ENCODE measurements at regions not wholly inside any gene's neighbourhood (a gene's known extent, or its start where the extent isn't known, plus 50 kb on each side); places are given as distances from the start of the nearest gene placed in this dataset.
"Not testable (repeated sequence)": the region's sequence is repeated elsewhere in the genome, so short reads cannot be mapped to it uniquely, and the experiment has no call there.

DNA sequence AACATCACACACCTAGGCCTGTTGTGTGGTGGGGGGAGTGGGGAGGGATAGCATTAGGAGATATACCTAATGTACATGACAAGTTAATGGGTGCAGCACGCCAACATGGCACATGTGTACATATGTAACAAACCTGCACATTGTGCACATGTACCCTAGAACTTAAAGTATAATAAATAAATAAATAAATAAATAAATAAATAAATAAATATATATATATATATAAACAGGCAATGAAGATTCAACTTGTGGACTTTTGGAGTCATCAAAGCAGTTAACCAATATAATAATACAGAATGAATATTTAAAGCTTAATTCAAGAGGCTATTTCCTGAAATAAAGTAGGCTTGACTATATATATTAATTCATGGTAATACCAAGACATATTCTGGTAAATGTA lies 167.0 kb downstream of the FOXD2 start:
- not testable (repeated sequence) for DNase-seq

DNA sequence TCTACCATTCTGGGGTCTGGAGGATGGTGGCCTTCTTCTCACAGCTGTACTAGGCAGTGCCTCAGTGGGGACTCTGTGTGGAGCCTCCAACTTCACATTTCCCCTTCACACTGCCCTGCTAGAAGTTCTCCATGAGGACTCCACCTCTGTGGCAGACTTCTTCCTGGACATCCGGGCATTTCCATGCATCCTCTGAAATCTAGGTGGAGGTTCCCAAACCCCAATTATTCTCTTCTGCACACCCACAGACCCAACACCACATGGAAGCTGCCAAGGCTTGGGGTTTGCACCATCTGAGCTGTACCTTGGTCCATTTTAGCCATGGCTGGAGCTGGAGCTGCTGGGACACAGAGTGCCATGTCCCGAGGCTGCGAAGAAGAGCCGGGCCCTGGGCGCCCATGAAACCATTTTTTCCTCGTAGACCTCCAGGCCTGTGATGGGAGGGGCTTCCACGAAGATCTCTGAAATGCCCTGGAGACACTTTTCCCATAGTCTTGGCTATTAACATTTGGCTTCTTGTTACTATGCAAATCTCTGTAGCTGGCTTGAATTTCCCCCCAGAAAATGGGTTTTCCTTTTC lies 170.5 kb downstream of the FOXD2 start:
- DNase-seq = no peak

DNA sequence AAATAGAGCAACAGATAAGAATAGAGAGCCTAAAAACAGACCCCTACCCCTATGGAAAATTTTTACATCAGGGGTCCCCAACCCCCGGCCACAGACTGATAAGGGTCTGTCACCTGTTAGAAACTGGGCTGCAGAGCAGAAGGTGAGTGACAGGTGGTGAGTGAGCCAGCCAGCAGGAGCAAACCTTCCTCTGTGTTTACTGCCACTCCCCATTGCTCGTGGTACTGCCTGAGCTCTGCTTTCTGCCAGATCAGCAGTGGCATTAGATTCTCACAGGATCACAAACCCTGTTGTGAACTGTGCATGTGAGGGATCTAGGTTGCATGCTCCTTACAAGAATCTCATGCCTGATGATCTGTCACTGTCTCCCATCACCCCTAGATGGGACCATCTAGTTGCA lies 174.1 kb downstream of the FOXD2 start:
- no peak for DNase-seq

DNA sequence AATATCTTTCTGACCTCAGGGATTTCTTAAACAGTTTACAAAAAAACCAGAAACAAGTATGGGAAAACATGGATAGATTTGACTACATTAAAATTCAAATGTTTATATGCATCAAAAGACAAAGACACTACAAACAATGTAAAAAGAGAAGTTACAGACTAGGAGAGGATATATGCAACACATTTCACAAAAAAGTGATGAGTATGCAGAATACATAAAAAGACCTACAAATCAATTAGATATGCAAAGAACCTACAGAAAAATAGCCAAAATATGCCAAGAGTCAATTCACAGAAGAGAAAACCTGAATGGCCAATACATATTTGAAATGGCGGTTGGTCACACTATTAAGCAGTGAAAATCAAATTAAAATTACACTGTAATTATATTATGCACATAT lies 175.0 kb downstream of the FOXD2 start:
- DNase-seq = no peak

DNA sequence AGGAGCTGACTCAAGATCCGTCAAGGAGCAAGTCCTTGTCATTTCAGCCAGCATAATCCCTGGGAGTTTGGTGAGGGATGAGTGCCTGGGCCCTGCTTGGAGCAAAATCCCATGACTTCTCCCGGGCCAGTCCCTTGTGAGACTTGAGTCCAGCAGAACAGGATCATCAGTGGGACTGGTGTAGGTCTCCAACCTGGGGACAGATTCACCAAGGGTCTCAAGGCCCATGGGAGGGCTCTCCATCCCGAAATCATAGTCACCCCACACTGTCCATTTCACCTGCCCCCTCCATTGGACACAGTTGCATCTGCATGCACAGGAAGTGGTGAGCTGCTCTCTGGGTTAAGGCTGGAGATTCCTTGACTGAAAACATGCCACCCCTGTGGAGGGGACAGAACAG lies 178.2 kb downstream of the FOXD2 start:
- no peak for DNase-seq

DNA sequence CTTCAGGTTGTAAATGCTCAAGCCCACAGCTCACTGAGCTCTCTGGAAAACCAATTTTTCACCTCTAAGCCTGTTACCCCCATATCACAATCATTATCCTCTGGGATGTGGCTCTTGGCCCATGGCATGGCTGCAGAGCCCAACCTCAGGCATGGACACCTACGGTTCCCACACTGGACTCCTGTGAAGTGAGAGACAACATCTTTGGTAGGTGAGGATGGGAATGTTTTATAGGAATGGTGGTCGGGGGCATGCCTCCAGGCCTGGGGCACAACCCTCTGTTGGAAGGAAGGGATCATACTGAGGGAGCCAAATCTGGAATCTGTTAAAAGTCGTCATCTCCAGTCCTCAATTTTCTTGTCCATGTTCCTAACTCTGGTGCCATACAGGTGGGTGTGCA lies 179.1 kb downstream of the FOXD2 start:
- no peak for DNase-seq

DNA sequence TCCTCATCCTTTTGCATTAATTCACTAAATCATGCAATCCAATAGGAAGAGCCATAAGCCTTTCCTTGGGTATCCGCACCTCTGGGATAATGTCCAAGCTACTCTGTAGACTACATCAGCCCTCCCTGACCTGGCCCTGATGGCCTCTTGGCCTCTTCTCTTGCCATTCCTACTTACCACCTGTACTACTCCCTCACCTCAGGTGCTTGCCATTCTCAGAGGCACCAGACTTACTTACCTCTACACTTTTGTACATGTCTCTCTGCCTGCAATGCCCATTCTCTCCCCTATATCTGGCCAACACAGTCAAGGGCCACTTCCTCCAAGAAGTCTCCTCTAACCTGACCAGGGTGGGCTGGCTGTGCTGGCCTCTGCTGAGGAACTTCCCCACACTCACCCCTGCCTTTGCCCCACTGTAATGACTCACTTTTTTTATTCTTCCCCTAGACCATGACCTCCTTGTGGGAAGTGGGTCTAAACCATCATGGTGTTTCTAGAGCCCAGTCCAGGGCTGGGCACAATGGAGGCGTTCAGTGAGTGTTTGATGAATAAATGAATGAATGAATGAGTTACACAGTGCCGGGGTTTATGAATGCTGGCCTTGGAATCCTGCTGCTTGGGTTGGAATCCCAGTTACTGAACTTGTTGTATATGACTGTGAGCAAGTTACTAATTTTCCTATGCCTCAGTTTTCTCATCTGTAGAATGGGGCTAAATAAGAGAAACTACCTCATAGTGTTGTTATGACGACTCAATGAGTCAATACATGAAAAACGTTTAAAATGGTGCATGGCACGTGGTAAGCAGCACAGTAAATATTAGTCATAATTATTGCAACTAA lies 179.8 kb downstream of the FOXD2 start:
- DNase-seq = no peak

DNA sequence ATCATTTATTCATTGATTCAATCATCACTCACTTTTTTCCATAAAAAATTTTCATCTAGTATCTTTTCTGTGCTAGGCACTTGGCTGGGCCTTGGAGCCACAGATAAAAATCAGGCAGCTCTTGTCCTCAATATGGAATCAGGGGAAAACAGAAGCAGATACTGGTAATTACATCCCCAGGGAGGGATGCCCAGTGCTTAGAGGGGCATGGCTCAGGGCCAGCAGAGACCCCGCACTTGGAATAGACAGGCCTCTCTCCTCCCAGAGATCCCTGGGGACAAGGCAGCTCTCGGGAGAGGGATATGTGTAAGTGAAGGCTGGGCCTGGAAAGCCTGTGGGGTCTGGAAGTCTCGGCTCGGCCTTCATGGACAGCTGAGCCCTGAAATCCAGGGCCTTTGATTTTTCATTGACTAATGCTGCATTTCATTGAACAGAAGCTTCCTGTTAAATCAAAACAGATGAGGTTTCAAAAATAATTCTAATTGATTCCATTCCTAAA lies 180.4 kb downstream of the FOXD2 start:
- no peak for DNase-seq

DNA sequence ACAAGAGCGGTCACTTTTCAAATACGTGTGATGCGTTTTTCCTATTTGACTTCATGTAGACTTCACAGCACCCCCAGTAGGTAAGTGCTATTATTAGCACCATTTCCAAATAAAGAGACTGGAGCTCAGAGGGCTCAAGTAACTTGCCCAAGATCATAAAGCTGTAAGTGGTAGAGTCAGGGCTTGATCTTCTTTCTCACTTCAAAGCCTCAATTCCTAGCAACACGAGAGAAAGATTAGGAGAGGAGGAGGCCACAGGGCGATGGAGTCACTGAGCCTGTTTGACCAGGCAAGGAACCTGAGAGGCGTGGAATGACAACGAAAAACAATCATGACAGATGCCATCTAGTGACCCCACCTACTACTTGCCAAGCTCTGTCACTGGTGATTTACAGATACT lies 181.0 kb downstream of the FOXD2 start:
- DNase-seq = no peak

DNA sequence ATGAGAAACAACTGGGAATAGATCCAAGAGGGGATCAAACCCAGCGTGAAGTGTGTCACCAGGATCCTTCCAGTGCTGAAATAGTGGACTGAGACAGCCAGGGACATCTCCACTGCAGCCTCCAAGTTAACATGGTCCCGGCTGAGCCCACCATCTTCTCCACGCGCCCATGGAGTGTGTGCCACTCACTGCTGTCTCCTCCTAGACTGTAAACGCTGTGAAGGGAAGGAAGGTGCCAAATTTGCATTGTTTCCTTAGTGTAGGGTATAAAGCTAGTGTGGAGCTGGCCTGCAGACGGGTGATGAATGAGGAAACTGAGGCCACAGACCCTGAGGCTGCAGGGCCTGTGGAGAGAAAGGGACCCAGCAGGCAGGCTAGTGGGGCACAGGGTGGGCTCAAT lies 183.6 kb downstream of the FOXD2 start:
- DNase-seq = no peak

DNA sequence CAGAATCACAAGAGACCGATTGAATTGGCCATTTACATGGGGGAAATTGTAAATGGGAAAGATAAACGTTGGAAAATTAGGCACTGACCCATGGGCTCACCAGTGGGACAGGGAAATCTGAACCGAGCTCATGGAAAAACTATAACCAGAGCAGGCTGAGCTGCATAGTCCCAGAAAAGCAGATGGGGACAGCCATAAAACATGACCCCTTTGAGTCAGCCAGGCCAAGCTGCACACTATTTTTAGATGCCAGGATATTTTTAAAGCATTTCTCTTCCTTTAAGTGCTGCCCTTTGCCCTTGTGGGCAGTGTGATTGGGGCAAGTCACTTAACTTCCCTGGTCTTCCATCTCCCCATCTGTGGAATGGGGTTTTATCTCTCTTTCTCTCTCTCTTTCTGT lies 184.1 kb downstream of the FOXD2 start:
- no peak for DNase-seq

DNA sequence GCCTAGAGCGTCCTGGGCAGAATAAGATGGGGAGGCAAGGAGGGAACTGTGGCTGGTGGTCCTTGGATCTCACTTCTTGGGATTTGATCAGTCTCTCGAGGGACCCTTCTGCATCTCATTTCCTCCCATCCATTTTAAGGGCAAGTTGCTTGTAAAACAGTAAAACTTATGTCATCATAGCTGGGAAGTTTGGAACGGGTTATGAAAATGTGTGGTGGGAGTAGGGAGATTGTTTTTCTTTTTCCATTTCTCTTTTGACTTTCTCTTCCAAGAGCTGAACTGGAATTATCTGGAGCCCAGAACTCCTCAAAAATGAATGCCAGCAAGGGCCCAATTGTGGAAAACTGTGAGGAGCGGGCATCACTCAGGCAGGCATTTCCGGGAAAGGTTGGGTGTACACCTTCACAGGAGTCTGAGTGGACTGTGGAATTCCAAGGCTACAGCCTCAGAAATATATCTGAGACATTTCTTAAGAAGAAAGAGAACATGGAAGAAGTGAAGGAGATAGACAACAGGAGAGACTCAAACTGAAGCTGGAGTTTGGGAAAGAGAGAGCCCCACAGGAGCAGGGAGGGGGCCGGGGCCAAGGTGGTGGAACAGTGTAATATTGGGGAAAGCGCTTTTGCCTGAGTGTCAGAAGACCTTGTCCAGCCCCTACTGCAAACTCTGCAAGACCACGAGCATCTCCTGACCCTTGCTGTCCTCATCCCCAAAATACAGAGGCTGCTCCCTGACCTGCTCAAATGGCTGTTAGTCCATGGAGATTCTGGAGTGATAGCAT lies 185.1 kb downstream of the FOXD2 start:
- no peak for DNase-seq

DNA sequence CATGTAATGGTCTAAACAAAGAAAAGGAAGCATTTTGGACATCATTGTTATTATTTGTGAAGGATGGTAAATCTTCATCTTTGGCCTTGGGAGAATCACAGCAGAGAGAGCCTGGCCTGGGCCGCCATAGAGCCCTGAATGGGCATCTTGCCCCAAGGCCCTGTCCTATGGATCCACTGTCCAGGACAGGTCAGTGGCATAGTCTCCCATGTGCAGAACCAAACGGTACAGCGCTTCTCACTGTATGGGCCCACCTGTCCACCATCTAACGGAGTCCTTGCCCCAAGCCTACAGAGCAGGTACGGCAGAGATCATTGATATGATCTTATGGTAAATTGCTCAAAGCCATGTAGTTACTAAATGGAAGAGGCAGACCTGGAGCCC lies 185.7 kb downstream of the FOXD2 start:
- DNase-seq = no peak

DNA sequence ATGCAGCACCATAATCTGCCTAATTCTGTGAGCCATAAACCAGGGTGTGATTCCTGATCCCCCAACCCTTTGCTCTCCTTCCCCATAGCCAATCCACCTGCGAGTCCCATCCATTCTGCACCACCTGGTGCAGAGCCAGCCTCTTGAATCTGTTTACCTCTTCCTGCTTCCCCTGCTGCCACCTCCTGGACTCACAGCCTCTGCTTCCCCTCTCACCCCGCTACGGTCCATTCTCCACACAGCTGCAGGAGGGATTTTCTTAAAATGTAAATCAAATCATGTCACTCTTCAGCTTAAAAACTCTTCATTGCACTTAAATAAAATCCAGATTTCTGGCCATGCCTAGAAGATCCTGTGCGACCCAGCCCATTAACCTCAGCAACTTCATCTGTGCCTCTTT lies 186.7 kb downstream of the FOXD2 start:
- peak; percentile 30 for DNase-seq

DNA sequence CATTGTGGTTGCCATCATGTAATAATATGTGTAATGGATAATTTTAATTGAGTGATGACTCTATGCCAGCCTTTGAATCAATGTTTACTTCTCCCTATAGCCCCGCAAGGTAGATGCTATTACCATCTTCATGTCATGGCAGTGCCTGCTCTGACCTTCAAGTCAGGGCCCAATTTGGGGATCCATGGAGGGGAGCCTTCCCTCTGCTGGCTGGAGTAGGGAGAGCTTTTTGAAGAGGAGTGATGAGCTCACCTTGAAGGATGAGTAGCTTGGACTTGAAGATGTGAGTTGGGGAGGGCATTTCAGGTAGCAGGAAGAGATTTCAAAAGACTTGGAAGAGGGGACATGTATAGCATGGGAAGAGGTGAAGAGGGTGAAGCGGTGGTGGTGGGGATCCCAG lies 189.2 kb downstream of the FOXD2 start:
- no peak for DNase-seq

DNA sequence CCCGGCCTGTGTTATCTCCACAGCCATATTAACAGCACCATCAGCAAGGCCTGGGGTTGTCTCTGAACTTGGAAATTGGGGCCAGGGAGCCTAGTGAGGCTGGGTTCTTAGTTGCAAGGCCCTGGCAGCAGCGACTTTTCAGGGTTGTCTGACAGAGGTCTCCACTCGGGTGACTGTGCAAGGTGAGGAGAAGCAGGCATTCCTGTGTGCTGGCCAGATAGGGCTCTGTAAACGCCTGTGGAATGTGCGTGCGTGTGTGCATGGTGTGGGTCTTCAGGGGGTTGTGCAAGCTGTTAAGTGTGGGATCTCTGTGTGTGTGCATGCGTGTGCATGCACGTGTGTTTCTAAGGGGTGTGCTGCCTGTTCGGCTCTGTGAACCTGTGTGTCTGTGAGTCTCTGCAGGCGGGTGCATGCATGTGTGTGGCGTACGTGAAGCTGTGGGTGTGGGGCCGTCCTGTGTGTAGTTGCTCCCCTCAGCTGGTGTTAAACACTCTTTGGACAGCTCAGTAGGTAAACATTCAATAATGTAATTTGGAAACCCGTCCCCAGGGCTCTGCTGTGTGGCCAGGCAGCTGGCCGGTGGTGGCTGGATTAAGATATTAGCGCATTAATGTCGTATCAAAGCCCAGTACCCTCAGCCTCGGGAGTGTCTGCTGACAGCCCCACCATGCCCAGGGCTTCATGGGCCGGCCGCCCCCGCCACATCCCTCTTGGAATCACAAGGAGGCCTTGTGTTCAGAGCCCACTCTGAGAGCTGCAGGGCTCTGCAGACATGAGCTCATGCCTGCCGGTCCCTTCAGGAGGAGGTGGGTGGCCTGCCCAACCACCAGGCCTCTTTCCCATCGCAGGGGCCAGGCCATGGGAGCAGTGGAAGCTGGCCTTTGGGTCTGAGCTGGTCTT lies 189.9 kb downstream of the FOXD2 start:
- DNase-seq = no peak

DNA sequence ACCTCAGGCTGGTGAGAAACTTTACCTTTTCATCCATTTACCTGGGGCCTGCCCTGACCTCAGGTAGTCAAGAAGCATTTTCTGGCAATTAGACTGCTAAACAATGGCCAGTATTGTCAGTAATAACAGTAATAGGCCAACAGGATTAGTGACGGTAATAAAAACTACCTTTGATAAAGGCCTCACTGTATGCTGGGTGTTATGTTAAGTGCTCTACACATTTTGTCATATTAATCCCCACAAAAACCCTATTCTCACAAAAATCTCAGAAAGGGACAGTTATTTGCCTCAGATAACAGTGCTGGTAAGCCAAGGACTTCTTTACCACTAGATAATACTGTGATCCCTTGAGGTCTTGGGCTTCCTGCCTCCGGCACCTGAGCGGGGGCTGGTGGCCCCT lies 191.4 kb downstream of the FOXD2 start:
- DNase-seq = no peak

DNA sequence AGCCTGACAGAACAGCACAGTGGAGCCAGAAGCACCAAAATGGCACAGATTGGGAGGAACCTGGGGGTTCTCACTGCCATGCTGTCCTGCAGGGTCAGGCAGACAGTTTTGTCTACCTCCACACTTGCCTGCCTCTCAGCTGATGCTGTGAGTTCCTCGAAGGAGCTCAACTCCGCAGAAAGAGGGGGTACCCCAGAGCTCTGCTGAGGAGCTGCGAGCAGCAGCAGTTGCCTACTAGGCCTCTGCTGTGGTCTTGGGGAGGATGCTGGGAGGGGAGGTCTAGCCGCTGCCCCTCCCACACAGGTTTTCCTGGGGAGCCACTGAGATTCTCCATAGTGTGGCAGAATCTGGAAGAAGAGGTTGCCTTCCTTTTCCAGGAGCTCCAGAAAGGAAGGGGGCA lies 192.5 kb downstream of the FOXD2 start:
- DNase-seq = no peak

DNA sequence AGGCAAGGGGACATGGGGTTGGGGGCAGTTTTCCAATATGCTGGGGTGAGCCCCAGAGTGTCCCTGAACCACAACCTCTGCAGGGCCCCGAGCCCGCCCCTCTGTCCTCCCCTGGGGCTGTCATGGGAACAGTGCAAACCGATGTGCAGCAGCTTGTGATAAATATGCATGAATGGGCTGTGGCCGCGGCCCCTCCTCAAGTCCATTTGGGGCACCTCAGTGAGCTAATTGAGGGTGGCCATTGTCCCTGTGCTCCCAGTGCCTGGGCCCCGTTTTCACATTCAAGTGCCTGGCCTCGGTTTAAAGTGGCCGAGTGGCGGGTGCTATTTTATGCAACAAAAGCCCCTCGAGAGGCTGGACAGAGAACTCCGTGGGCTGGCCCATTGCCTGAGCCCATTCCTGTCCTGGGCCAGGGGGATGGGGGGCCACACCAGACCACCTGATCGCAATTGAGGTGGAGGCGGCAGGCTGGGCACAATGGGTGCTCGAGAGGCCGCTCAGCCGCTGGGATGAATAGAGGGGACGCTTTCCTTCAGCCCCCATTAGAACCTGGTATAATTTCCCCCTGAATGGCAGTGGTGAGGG lies 193.7 kb downstream of the FOXD2 start:
- no peak for DNase-seq

DNA sequence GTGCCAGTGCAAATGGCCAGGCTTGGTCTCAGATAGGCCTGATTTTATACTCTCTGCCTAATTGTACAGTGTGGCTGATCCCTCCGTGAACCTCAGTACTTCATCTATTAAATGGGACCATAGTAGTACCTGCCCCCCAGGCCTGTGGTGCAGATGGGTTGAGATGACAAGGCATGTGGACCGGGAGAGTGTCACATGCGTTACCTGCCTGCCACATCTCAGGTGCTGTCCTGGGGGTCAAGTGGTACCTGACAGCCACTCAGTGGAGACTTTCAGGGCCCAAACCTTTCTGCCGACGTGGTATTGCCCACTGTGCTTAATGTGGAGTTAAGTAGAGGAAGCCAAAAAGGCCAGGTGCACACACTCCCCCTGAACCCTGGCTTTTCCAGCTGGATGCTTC lies 197.3 kb downstream of the FOXD2 start:
- no peak for DNase-seq

DNA sequence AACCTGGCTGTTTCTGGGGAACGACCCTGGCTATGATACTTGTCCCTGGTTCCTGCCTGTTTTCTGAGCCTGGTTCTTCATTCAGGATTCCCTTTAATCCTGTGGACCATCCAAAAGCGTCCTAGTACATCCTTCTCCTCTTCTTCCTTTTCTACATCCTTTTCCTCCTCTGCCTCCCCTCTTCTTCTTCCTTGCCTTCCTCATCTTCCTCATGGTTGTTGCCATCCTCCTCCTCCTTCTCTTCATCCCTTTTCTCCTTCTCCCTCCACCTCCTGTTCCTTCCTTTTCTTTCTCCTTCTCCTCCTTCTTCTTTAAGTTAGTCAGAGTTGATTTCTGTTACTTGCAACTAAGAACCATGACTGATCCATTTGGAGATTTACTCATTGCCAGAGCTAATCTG lies 197.8 kb downstream of the FOXD2 start:
- no peak for DNase-seq

DNA sequence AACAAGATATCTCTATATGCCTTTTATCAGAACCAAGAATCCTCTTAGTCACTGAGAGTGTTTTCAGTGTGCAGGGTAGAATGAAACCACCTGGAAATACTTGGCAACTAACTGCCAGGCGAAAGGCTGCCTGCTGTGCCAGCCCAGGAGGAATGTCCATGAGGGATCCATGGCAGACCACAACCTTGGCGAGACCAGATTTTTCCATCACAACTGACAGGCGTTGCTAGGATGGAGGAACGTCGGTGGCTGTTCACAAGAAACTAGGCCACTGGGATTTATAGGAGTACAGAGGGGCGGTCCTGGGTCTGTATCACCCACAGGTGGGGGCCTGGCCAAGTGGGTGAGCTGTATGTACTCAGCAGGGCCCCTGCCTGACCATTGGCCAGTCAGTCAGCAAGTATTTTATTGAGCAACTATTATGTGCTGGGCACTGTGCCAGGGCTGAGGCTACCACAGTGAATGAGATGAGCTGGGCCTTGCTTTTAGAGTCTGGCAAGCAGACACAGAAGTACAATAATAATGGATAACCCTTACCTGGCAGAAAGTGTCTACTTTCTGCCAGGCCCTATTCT lies 199.4 kb downstream of the FOXD2 start:
- DNase-seq = no peak

Data from NCI-H1092 (cell line).